GM19372 (cell line): ENCODE measurements at regions not wholly inside any gene's neighbourhood (a gene's known extent, or its start where the extent isn't known, plus 50 kb on each side); places are given as distances from the start of the nearest gene placed in this dataset.

Experiments
- ATAC-seq: cut with Tn5 transposase; IDR thresholded peaks from one replicate; pipeline ENCODE4 v1.9.1; 2021; ENCODE audit warnings: mild to moderate bottlenecking, low read depth, moderate library complexity; ENCODE audit not compliant: unreplicated experiment

GRCh38 chr4:11132478-11132877 is 296.2 kb downstream of the HS3ST1 start:
- no peak for ATAC-seq

- no peak for ATAC-seq
Measured at GRCh38 chr4:11131491-11131890, 297.2 kb downstream of the HS3ST1 start.

GRCh38 chr4:11130195-11130970 is 298.3 kb downstream of the HS3ST1 start:
- ATAC-seq: no peak

GRCh38 chr4:11120435-11120834 is 308.3 kb downstream of the HS3ST1 start:
- ATAC-seq: no peak

- no peak for ATAC-seq
Measured at GRCh38 chr4:11119474-11119873, 309.2 kb downstream of the HS3ST1 start.

- no peak for ATAC-seq
Measured at GRCh38 chr4:11118513-11118912, 310.2 kb downstream of the HS3ST1 start.

GRCh38 chr4:11116940-11117339 is 311.8 kb downstream of the HS3ST1 start:
- no peak for ATAC-seq

GRCh38 chr4:11111876-11112275 is 316.8 kb downstream of the HS3ST1 start:
- no peak for ATAC-seq

- ATAC-seq: no peak
Measured at GRCh38 chr4:11111370-11111769, 317.3 kb downstream of the HS3ST1 start.

- ATAC-seq: no peak
Measured at GRCh38 chr4:11106759-11107158, 321.9 kb downstream of the HS3ST1 start.

GRCh38 chr4:11106190-11106589 is 322.5 kb downstream of the HS3ST1 start:
- ATAC-seq: no peak

- no peak for ATAC-seq
Measured at GRCh38 chr4:11105715-11106114, 323.0 kb downstream of the HS3ST1 start.

- ATAC-seq: no peak
Measured at GRCh38 chr4:11098461-11098860, 330.2 kb downstream of the HS3ST1 start.

- no peak for ATAC-seq
Measured at GRCh38 chr4:11097725-11098124, 331.0 kb downstream of the HS3ST1 start.

GRCh38 chr4:11081006-11081405 is 347.7 kb downstream of the HS3ST1 start:
- ATAC-seq: no peak

- ATAC-seq: no peak
Measured at GRCh38 chr4:11079171-11079570, 349.5 kb downstream of the HS3ST1 start.

GRCh38 chr4:11074581-11075241 is 354.0 kb downstream of the HS3ST1 start:
- ATAC-seq: no peak

GRCh38 chr4:11073621-11074051 is 355.1 kb downstream of the HS3ST1 start:
- ATAC-seq: no peak

- no peak for ATAC-seq
Measured at GRCh38 chr4:11072999-11073398, 355.7 kb downstream of the HS3ST1 start.

- no peak for ATAC-seq
Measured at GRCh38 chr4:11072463-11072862, 356.2 kb downstream of the HS3ST1 start.

GRCh38 chr4:11070813-11071212 is 357.9 kb downstream of the HS3ST1 start:
- ATAC-seq: no peak

- ATAC-seq: no peak
Measured at GRCh38 chr4:11069581-11070211, 359.0 kb downstream of the HS3ST1 start.
